ENCODE measurements at regions not wholly inside any gene's neighbourhood (a gene's known extent, or its start where the extent isn't known, plus 50 kb on each side); places are given as distances from the start of the nearest gene placed in this dataset.
"Not testable (repeated sequence)": the region's sequence is repeated elsewhere in the genome, so short reads cannot be mapped to it uniquely, and the experiment has no call there.

- intact Hi-C loops (cut with micrococcal nuclease): no loop called here
These were observed 119.7 kb downstream of the PMAIP1 start for GRCh38 chr18:60019463-60019840.

DNA sequence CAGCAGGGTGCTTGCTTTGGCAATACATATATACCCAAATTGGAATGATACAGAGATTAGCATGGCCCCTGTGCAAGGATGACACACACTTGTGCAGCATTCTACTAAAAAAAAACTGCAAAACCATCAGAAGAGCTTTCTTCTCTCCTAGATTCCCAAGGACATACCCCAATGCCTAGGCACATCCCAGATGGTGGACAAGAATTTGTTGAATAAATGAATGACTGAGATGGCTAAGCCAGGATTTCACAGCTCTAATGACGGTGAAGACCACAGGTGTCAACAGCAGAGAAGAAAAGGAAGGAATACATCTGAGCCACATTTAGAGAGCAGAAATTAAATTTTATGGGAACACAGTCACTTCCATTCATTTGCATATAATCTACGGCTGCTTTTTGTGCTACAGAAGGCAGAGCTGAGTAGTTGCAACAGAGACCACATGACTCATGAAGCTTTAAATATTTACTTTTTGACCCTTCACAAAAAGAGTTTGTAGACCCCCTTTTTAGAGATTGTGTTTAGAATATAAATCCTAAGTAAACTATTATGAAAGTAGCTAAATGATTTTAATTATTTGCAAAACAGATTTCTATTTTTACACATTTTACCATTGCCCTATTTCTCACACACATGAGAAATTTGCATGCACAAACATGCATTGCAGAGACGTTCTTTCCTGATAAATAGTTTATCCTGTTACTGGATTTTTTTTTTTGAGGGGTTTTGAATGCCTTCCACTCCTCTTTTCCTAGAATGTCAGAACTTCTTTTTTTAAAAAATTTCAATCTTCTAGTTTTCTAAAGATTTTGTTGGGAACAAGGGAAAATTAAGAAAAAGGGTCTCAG lies 119.0 kb downstream of the PMAIP1 start:
- intact Hi-C loops (cut with micrococcal nuclease): no loop called here

GRCh38 chr18:60018134-60018533 lies 118.3 kb downstream of the PMAIP1 start:
- intact Hi-C loops (cut with micrococcal nuclease): not testable (repeated sequence)

DNA sequence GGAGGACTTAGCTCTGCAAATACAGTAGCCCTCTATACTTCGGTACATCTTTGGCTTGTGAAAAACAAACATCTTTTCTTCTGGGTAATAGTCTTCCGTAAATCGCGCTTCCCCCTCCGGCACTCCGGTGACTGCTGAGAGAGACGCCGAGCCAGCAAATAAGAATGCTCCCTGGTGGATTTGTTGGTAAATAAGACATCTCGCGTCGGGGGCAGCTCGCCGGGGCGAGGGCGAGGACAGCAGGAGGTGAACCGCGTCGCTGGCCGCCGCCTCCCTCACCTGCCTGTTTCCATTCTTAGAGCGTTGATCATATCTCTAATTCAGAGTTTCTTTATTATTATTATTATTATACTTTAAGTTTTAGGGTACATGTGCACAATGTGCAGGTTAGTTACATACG lies 117.6 kb downstream of the PMAIP1 start:
- intact Hi-C loops (cut with micrococcal nuclease): no loop called here

DNA sequence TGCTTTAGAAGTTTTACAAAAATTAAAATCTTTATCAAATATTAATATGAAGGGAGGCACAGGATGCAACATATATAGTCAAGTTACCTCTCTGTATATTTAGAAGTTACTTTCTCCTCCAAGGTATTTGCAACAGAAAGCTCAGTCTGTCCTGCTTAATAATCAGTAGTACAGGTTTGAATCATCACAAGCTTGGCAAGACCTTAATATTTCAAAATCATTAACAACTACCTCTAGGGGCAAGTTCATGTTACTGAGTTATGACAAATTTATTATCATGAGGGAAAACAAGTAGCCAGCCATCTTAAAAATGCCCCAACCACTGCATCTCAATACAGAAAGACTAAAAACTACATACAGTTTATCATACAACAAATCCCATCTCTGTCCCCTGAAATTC lies 116.0 kb downstream of the PMAIP1 start:
- intact Hi-C loops (cut with micrococcal nuclease): not testable (repeated sequence)

DNA sequence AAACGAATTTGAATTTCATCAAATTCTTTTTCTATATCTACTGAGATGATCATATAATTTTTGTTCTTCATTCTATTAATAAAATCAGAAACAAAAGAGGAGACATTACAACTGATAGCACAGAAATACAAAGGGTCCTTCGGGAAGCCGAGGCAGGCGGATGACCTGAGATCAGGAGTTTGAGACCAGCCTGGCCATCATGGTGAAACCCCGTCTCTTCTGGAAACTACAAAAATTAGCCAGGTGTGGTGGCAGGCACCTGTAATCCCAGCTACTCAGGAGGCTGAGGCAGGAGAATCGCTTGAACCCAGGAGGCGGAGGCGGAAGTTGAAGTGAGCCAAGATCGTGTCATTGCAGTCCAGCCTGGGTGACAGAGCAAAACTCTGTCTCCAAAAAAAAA lies 113.4 kb downstream of the PMAIP1 start:
- intact Hi-C loops (cut with micrococcal nuclease): not testable (repeated sequence)

- intact Hi-C loops (cut with micrococcal nuclease): no loop called here
These were observed 111.2 kb downstream of the PMAIP1 start for GRCh38 chr18:60010984-60011383.

DNA sequence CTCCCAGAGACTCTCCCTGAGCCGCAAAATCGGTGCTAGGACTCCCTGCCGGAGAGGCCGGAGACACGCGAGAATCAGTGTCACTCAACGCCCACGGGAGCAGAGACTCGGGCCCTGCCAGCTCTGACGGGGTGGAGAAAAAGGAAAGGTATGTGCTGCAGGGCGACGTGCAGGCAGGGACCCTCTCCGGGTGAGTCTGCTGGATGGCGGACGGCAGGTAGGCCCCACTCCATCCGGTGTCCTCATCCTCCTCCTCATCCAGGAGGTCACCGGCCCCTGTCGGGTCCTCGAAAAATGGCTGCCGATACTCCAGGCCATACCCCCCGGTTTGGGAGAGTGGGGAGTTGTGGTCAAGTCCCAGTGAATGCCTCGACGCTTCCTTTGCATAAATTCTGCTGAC lies 110.7 kb downstream of the PMAIP1 start:
- intact Hi-C loops (cut with micrococcal nuclease): no loop called here

DNA sequence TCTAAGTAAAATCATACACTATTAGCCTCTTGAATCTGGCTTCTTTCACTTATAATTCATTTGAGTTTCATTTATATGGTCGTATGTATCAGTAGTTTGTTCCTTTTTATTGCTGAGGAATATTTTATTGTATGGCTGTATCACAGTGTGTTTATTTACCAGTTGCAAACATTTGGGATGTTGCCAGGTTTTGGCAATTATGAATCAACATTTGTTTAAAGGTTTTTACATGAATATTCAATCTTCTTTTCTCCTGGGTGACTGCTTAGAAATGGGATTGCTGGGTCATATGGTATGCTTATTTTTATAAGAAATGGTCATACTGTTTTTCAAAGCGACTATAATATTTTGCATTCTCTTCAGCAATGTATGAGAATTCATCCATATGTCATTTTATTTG lies 107.9 kb downstream of the PMAIP1 start:
- intact Hi-C loops (cut with micrococcal nuclease): no loop called here

DNA sequence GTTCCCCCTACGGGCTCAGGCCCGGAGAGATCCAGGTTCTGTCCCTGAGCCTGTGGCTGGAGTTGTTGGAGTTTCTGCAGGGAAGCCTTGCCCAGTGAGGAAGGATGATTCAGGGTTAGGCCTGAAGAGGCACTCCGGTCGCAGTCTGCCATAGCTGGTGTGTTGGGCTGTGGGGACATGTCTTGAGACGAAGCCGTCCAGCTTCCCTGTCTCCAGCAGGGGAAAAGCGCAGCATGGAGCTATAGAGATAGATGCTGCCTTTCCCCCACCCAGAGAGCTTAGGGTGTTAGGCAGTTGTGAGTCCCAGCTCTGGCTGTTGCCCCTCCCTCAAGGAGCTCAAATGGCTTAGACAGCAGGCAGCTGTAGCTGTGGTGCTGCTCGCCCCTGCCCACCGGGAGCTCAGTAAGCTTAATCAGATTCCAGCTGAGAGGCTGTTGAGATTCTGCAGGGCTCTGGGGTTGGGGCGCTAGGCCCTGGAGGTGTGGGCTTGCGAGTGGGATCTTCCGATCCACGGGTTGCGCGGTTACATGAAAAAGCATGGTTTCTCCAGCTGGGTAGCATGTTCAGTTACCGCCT lies 103.9 kb downstream of the PMAIP1 start:
- intact Hi-C loops (cut with micrococcal nuclease): no loop called here

DNA sequence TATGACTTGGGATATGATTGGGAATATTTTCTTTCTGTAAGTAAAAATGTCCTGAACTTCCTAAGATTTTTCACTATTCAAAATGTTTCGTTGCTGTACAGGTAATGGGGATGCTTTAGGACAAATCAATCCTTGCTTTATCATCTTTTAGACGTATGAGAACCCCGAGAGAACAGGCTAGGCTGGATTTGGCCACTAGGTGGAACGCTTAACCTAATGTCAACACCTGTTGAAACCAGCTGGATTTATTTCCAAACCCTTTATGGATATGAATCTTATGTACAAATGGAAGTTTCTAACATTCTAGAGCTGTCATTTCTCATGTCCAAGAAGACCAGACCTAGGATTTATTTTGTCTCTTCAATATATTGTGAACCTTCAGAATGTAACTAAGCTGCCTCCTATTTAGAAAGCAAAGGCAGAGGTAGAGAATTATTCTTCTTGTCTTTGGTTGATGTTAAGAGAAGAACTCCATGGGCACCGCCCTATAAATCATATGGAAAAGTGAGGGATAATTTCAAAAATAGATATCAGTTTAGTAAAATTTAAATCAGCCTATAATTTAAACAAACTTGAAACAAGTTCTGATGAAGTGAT lies 96.7 kb downstream of the PMAIP1 start:
- intact Hi-C loops (cut with micrococcal nuclease): no loop called here

DNA sequence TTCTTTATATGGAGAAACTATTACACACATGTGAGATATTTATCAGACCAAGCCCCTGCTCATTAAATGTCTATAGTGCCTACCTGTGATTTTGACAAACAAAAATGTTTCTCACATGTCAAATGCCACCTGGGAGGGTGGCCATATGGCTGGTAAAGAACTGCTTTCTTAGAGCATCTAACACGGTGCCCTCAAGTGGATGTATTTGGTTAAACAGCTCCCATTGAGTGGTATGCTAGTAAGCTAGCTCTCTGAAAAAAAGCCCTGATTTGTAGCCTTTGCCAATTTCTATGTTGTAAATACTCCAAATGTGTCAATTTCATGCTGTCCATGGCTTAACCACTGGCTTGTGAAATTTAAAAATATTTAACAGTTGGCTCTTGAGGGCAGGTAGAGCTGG lies 94.6 kb downstream of the PMAIP1 start:
- intact Hi-C loops (cut with micrococcal nuclease): no loop called here

DNA sequence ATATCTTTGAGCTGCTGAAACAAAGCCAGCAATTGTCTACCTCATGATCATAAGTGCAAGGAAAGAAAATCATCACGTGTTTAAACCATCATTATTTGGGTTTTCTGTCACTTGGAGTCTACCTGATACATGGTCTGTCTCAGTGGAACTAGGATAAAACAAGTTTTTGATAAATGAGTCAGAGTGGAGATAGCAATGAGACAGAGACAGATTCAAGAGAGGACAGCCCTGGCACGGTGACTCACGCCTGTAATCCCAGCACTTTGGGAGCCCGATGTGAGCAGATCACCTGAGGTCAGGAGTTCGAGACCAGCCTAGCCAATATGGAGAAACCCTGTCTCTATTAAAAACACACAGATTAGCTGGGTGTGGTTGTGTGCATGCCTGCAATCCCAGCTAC lies 93.8 kb downstream of the PMAIP1 start:
- intact Hi-C loops (cut with micrococcal nuclease): no loop called here

DNA sequence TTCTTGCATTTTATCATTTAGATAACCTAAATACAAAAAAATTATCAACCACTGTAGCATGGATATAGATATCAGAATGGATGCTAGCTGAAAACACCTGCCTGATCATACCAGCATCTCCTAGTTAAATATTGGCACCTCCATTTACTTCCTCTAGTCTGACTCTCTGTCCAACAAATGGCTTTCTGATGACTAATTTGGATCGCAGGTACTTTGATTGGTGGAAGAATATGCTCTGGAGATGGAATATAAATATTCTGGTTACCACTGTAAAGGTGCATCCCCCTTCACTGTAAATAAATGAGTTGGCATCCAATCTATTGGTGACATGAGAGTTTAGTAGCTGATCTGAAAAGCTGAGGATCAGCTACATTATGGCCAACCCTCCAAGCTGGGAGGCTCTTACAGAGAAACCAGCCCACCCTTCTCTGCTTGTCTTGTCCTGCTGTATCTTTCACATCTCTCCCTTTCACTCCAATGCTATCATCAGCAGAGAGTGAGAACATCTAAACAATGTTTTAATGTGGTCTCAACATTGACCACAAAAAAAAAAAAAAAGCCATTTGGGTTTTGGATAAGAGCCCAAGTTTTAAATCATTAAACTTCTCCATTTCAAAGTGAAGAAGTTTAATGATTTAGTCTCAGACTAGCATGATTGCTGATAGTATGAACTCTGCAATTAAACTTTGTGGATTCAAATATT lies 90.5 kb downstream of the PMAIP1 start:
- intact Hi-C loops (cut with micrococcal nuclease): no loop called here

DNA sequence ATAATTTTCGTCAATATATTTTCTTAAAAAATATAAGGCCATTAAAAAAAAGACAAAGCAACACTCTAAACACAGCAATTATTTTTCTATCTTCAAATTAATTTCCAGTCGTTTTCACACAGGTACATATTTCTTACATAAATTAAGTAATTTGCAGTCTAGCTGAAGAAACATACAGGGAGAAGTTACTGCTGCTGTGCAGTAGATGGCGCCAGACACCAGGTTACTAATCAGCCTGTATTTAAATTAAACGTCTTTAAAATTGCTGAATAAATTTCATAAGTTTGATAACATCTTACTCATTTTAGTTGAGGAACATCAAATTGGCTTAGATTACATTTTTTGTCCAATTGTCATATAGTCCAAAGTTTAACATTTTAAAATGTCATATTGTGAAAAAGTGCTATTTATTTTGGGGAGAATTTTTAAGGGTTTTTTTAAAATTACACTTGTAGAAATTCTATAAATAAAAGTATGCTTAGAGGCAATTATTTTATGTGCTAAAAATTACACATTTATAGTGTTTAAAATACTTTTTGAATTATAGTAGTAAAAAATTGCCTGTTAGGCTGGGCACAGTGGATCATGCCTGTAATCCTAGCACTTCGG lies 88.4 kb downstream of the PMAIP1 start:
- intact Hi-C loops (cut with micrococcal nuclease): loop anchor here (1.0 kb wide), 3 partner anchors 151 to 561 kb away; no protein-coding TSS in a partner anchor

- intact Hi-C loops (cut with micrococcal nuclease): no loop called here
These were observed 87.3 kb downstream of the PMAIP1 start for GRCh38 chr18:59987102-59987501.

- intact Hi-C loops (cut with micrococcal nuclease): no loop called here
These were observed 86.3 kb downstream of the PMAIP1 start for GRCh38 chr18:59986139-59986538.

DNA sequence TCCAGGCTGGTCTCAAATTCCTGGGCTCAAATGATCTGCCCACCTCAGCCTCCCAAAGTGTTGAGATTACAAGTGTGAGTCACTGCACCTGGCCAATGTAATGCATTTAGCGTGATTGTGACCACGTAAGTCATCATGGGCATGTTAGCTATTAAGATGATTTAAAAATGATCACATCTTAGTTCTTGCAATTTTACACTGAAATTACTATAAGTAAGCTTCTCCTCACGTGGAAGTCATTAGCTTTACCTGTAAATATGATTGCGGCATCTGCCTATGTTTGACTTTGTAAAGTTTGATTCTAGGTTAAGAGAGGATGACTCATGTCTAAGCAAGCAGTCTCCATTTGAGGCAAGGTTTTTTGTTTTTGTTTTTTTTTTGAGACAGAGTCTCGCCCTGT lies 85.5 kb downstream of the PMAIP1 start:
- intact Hi-C loops (cut with micrococcal nuclease): no loop called here

DNA sequence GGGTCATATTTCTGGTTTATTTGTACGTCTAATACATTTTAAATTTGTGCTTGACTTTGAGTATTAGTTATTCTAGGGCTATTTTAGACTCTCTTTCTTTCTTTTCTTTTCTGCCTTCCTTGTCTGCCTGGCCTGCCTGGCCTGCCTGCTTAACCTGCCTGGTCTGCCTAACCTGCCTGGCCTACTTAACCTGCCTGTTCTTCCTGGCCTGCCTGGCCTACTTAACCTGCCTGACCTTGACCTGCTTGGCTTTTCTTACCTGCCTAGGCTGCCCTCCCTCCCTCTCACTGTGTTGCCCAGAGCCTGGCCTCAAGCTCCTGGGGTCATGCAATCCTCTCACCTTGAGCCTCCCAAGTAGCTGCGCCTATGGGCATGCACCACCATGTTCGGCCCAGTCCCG lies 83.7 kb downstream of the PMAIP1 start:
- intact Hi-C loops (cut with micrococcal nuclease): no loop called here

DNA sequence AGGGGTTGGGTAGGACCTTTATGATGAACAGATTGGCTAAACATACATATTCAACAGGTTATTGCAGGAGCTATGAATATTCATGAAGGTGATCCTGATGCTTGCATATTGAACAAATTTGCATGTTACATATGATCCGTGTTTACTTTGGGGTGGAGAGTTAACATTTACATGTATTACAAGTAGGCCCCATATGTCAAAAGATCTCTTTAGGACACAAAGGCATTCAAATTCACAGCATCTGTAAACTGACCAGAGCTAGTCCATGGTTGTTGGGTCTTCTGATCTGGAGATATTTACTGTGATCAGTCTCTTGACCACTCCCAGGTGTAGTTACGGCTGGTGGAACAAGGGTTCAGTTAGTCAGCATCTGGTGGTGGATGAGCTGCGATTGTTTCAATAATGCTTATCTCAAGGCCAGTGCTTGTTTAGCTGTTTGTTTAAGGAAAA lies 80.4 kb downstream of the PMAIP1 start:
- intact Hi-C loops (cut with micrococcal nuclease): no loop called here

- intact Hi-C loops (cut with micrococcal nuclease): no loop called here
These were observed 72.2 kb downstream of the PMAIP1 start for GRCh38 chr18:59971871-59972428.

All from T-helper 1 cell treated with Interleukin-12 subunit alpha and Interleukin-12 subunit beta and Interleukin-4 antibody, amounts not matched to agents 30 ng/mL and 1 ng/mL, for 36 hours (primary cell).